Caco-2 (cell line): ENCODE measurements at regions not wholly inside any gene's neighbourhood (a gene's known extent, or its start where the extent isn't known, plus 50 kb on each side); places are given as distances from the start of the nearest gene placed in this dataset.

Experiments
- BruUV-seq: library from RNA; stranded (reverse); fragments of 400-500 nt; replicated peaks from 2 replicates; lab custom pipeline; 2021; lab: Mats Ljungman, UMichigan
- CTCF ChIA-PET: fragments of 300-600 bp; sonication (Branson Sonifier 250); formaldehyde crosslinking; loops from one replicate; lab custom pipeline; 2022; ENCODE audit warnings: antibody characterized with exemption; lab: Charles Lee
- POLR2A ChIA-PET: fragments of 300-600 bp; sonication (Branson Sonifier 250); formaldehyde crosslinking; loops from one replicate; lab custom pipeline; 2022; ENCODE audit warnings: antibody characterized with exemption; lab: Charles Lee
- DNase-seq, 2 experiments: peaks; one replicate each; pipeline versions ENCODE4 v3.0.0 to v3.0.0-alpha.2; 2020 to 2022
- H3K27me3 ChIP-seq: replicated peaks from 2 replicates; pipeline ENCODE4 v1.6.0; 2011; ENCODE audit warnings: low read length; ENCODE audit not compliant: control insufficient read depth, insufficient read depth
- H3K36me3 ChIP-seq: 2 replicates; pipeline ENCODE4 v1.5.1; 2011; ENCODE audit warnings: low read length; ENCODE audit not compliant: control insufficient read depth, insufficient read depth
- H3K4me1 ChIP-seq: fragments of 250-450 bp; sonication (Bioruptor Pico); 2 replicates; pipeline ENCODE4 v1.5.1; 2020; ENCODE audit warnings: mild to moderate bottlenecking
- H3K4me3 ChIP-seq: 2 replicates; pipeline ENCODE4 v1.5.1; 2011; ENCODE audit warnings: low read depth, mild to moderate bottlenecking, control low read depth, low read length
- H3K9me3 ChIP-seq: fragments of 250-450 bp; sonication (Bioruptor Pico); 2 replicates; pipeline ENCODE4 v1.5.1; 2020; ENCODE audit warnings: mild to moderate bottlenecking, moderate library complexity
- H3K27ac Mint-ChIP-seq: one replicate; pipeline ENCODE4 v1.8.0; 2022; ENCODE audit warnings: mixed read lengths; ENCODE audit not compliant: unreplicated experiment
- H3K27me3 Mint-ChIP-seq: one replicate; pipeline ENCODE4 v1.8.0; 2022; ENCODE audit warnings: mixed read lengths; ENCODE audit not compliant: insufficient read depth, unreplicated experiment
- H3K36me3 Mint-ChIP-seq: one replicate; pipeline ENCODE4 v1.8.0; 2022; ENCODE audit warnings: mild to moderate bottlenecking, mixed read lengths; ENCODE audit not compliant: insufficient read depth, unreplicated experiment
- H3K4me1 Mint-ChIP-seq: one replicate; pipeline ENCODE4 v1.8.0; 2022; ENCODE audit warnings: low read depth, mixed read lengths; ENCODE audit not compliant: unreplicated experiment
- H3K4me3 Mint-ChIP-seq: one replicate; pipeline ENCODE4 v1.8.0; 2022; ENCODE audit warnings: mild to moderate bottlenecking, moderate library complexity, mixed read lengths; ENCODE audit not compliant: unreplicated experiment
- H3K9me3 Mint-ChIP-seq: one replicate; pipeline ENCODE4 v1.8.0; 2022; ENCODE audit warnings: mixed read lengths; ENCODE audit not compliant: unreplicated experiment
- intact Hi-C: fragments of 100-400 bp; cut with micrococcal nuclease; formaldehyde crosslinking; loops from one replicate; pipeline ENCODE4 v1.10.0; 2022; ENCODE audit not compliant: unreplicated experiment
- TF ChIP-seq, protein P1 (sequence below), 2 experiments: fragments of 200-600 bp in 1 of 2; IDR thresholded peaks; 1 replicate in 1 of 2; 2 replicates in 1 of 2; pipeline versions ENCODE4 v1.5.1 to v1.8.0; 2011 to 2022; ENCODE audit warnings: antibody characterized with exemption in 1 of 2, control low read depth in 1 of 2, inconsistent platforms in 1 of 2, low read depth in 1 of 2, low read length in 1 of 2, mild to moderate bottlenecking in 1 of 2, moderate library complexity in 1 of 2; ENCODE audit not compliant: insufficient read depth in 1 of 2, severe bottlenecking in 1 of 2, unreplicated experiment in 1 of 2

GRCh38 chr4:52292245-52292644 is 241.1 kb downstream of the SPATA18 start:
- TF ChIP-seq, protein P1, sequence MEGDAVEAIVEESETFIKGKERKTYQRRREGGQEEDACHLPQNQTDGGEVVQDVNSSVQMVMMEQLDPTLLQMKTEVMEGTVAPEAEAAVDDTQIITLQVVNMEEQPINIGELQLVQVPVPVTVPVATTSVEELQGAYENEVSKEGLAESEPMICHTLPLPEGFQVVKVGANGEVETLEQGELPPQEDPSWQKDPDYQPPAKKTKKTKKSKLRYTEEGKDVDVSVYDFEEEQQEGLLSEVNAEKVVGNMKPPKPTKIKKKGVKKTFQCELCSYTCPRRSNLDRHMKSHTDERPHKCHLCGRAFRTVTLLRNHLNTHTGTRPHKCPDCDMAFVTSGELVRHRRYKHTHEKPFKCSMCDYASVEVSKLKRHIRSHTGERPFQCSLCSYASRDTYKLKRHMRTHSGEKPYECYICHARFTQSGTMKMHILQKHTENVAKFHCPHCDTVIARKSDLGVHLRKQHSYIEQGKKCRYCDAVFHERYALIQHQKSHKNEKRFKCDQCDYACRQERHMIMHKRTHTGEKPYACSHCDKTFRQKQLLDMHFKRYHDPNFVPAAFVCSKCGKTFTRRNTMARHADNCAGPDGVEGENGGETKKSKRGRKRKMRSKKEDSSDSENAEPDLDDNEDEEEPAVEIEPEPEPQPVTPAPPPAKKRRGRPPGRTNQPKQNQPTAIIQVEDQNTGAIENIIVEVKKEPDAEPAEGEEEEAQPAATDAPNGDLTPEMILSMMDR (IDR thresholded peaks at IDR 0.05; ENCODE audit: insufficient read depth in 1 of 2, low read depth in 1 of 2, low read length in 1 of 2, severe bottlenecking in 1 of 2, unreplicated experiment in 1 of 2), result no peak
- Histone ChIP-seq H3K4me1 (no peaks in the 10 kb centered on the region), H3K9me3 (no peaks in the 10 kb centered on the region), H3K36me3 (no peaks in the 10 kb centered on the region), H3K4me3 (no peak overlapping the region), H3K27me3 (no peaks in the 10 kb centered on the region)
- intact Hi-C loops, result no loop called here
- no peaks in the 10 kb centered on the region for H3K4me1 Mint-ChIP-seq
- POLR2A ChIA-PET, result no interaction called here
- peaks cover 3% of the 10 kb centered on the region for H3K27me3 Mint-ChIP-seq
- DNase-seq, result no peak
- CTCF ChIA-PET, result no interaction called here
- no peak overlapping the region for H3K27ac Mint-ChIP-seq
- BruUV-seq, result no TSS peak
- H3K9me3 Mint-ChIP-seq, result no peaks in the 10 kb centered on the region
- no peak overlapping the region for H3K4me3 Mint-ChIP-seq
- H3K36me3 Mint-ChIP-seq, result no peaks in the 10 kb centered on the region

DNA sequence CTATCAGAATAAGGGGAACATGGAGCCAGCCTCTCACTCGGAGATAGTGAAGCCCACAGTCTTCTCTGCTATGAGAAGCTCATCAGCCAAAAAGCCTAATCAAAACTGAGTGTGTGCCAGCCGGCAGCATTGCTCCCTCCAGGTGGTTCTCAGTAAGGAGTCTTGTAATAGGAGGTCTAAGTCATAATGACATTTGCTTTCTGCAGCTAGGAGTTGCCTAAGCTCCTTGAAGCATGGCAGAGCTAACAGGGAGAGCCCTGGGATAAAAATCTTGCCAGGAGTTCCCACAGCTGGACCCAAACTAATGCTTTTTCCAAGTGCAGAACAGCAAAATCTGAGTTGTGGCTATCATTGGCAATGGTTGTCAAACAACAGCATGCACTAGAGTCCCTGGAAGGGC is 245.2 kb downstream of the SPATA18 start:
- Histone ChIP-seq H3K4me1 (no peaks in the 10 kb centered on the region), H3K4me3 (no peak overlapping the region), H3K27me3 (no peaks in the 10 kb centered on the region), H3K36me3 (no peaks in the 10 kb centered on the region), H3K9me3 (no peaks in the 10 kb centered on the region)
- Mint-ChIP-seq H3K4me1 (no peaks in the 10 kb centered on the region), H3K36me3 (no peaks in the 10 kb centered on the region), H3K27me3 (peaks cover 2% of the 10 kb centered on the region), H3K9me3 (no peaks in the 10 kb centered on the region), H3K27ac (no peak overlapping the region), H3K4me3 (no peak overlapping the region)
- no peak for DNase-seq
- TF ChIP-seq, protein P1 (IDR thresholded peaks at IDR 0.05; ENCODE audit: insufficient read depth in 1 of 2, low read depth in 1 of 2, low read length in 1 of 2, severe bottlenecking in 1 of 2, unreplicated experiment in 1 of 2), result no peak
- POLR2A ChIA-PET, result no interaction called here
- no TSS peak for BruUV-seq
- CTCF ChIA-PET, result no interaction called here
- intact Hi-C loops, result no loop called here

DNA sequence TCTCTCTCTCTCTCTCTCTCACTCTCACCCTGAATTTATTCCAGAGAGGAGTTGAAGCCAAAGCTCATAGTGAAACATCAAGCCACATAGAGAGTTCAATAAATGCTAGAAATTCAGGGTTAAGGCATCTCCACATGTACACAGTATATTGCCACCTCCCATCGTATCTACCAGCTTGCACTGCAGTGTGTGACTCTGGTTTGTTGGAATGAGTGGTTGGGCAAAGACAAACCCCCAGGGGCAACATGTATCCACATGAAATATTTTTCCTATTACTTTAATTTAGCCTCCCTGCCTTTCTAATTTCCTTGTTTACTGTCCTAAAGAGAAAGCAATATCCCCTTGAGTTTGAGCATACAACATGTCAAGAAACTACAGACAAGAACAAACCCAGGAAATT is 247.3 kb downstream of the SPATA18 start:
- intact Hi-C loops, result no loop called here
- H3K4me1 ChIP-seq, result no peaks in the 10 kb centered on the region
- ChIA-PET POLR2A (no interaction called here), CTCF (no interaction called here)
- no peak overlapping the region for H3K4me3 ChIP-seq
- H3K4me3 Mint-ChIP-seq, result no peak overlapping the region
- H3K4me1 Mint-ChIP-seq, result no peaks in the 10 kb centered on the region
- TF ChIP-seq, protein P1 (IDR thresholded peaks at IDR 0.05; ENCODE audit: insufficient read depth in 1 of 2, low read depth in 1 of 2, low read length in 1 of 2, severe bottlenecking in 1 of 2, unreplicated experiment in 1 of 2), result no peak
- H3K9me3 ChIP-seq, result no peaks in the 10 kb centered on the region
- H3K27me3 Mint-ChIP-seq, result peaks cover 2% of the 10 kb centered on the region
- DNase-seq, result no peak
- no peaks in the 10 kb centered on the region for H3K27me3 ChIP-seq
- no peak overlapping the region for H3K27ac Mint-ChIP-seq
- H3K36me3 Mint-ChIP-seq, result no peaks in the 10 kb centered on the region
- no TSS peak for BruUV-seq
- H3K36me3 ChIP-seq, result no peaks in the 10 kb centered on the region
- H3K9me3 Mint-ChIP-seq, result no peaks in the 10 kb centered on the region
